HTR-8/SVneo (cell line): ENCODE measurements at regions not wholly inside any gene's neighbourhood (a gene's known extent, or its start where the extent isn't known, plus 50 kb on each side); places are given as distances from the start of the nearest gene placed in this dataset.

Experiments
- DNase-seq: peaks from one replicate; pipeline ENCODE4 v3.0.0; 2011; ENCODE audit warnings: low spot score, mixed read lengths; ENCODE audit not compliant: insufficient read length
- FAIRE-seq: peaks from 2 replicates; lab custom pipeline; 2011; peaks lifted over from hg19 to GRCh38; lab: Jason Lieb, UNC

DNA sequence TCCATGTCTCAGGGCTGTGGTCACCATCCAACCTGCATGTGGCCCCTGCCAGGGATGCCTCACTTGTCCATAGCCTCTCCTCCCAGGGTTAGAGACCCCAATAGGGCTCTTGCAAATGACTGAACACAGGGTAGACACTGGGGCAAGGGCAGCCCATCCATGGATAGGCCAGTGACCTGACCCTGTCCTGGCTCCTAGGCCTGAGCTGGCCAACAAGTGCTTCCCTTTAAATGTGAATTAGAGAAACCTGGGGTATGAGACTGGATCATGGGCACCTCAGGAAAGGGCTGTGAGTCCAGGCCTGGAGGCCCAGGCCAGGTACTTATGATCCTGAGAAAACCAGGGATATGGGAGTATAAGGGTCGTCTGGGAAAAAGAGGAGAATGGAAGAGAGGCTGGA is 64.5 kb downstream of the COPS8 start:
- no peak for DNase-seq
- FAIRE-seq: no peak

DNA sequence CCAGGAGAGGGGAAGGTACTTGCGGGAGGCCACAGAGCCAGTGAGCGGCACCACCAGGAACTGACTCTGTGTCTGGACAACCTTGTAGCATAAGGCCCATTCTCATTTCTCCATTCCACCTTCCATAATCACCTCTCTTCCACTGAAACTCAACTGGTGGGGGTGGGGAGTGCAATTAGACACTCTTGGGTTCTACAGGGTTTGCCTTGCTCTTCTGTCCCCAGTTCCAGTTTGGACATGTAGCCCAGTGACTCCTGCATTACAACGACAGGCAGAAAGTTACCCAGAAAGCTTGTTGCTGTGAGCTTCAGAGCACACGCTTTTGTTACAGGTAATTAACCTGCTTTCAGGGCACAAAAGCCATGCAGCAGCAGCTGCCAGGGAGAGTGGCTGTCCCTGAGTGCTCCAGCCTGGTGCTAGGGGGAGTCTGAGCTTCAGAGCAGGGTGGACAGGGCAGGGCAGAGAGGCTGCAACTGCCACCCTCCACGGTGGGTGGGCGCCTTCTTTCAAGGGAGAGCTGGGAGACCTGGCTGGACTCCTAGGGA is 65.2 kb downstream of the COPS8 start:
- DNase-seq (no peak), FAIRE-seq (no peak)

DNA sequence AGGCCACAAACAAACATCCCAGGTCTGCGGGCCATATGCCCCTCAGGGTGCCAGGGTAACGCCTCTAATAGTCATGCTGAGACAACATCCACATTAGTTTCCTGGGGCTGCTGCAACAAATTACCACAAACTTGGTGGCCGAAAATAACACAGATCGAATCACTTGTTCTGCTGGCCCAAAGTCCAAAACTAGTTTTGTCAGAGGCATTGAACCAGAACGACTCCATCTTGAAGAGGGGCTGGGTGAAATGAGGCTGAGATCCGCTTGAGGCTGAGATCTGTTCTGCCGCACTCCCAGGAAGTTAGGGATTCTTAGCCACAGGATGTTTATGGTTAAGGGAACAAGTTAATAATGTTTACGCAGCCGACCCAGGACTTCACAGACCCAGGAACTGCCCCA is 66.7 kb downstream of the COPS8 start:
- FAIRE-seq (no peak), DNase-seq (no peak)

GRCh38 chr2:237153181-237153580 is 67.5 kb downstream of the COPS8 start:
- DNase-seq: no peak
- FAIRE-seq: no peak

- DNase-seq (peak; percentile 42), FAIRE-seq (peak; percentile 9)
These were observed 68.5 kb downstream of the COPS8 start for GRCh38 chr2:237154082-237154638.

DNA sequence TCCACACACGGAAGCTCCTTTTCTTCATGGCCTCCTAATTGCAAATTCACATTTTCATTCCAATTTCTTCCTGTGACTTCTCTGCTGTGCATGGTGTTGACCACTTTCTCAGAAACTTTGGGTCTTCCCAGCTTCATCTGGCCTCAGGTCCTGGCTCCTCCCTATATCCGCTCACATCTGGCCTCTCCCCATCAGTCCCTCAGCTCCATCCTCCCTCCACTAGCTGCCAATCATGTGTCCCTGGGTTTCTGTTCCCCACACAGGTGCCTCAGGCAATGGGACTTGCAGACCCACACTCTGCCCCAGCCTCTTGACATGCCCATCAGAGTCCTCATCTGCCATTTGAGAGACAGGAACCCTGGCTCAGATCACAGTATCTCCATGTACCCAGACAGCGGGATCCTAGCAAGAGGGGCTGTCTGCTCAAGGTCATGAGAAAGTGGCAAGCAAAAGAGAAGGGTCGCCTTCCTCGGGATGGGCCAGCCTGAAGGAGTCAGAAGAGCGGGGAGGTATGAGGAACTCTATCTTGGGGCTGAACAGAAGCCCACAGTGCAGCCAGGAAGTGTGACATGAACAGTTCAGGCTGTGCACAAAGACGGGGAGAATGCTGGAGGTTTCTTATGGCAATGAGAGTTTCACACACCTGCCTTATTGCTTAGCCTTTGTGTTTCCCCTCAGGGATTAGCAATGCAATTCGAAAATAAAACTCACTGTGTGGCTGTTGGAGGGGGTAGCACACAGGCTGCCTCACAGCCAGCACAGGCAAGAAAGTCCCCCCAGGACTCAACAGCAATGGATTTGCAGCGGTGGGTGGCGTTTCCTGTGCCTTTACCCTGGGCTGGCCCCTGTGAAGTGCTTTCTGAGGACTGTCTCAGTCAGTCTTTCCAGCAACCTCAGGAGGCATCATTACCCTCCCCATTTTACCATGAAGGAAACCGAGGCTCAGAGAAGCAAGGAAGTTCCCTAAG is 69.5 kb downstream of the COPS8 start:
- no peak for FAIRE-seq
- no peak for DNase-seq

- FAIRE-seq (peak; percentile 63), DNase-seq (peak; percentile 49)
These were observed 70.6 kb downstream of the COPS8 start for GRCh38 chr2:237156031-237156856.

- DNase-seq: no peak
- FAIRE-seq: no peak
These were observed 71.4 kb downstream of the COPS8 start for GRCh38 chr2:237156857-237157779.

- FAIRE-seq (no peak), DNase-seq (no peak)
These were observed 72.1 kb downstream of the COPS8 start for GRCh38 chr2:237157780-237158102.

- no peak for FAIRE-seq
- no peak for DNase-seq
These were observed 72.5 kb downstream of the COPS8 start for GRCh38 chr2:237158194-237158593.

DNA sequence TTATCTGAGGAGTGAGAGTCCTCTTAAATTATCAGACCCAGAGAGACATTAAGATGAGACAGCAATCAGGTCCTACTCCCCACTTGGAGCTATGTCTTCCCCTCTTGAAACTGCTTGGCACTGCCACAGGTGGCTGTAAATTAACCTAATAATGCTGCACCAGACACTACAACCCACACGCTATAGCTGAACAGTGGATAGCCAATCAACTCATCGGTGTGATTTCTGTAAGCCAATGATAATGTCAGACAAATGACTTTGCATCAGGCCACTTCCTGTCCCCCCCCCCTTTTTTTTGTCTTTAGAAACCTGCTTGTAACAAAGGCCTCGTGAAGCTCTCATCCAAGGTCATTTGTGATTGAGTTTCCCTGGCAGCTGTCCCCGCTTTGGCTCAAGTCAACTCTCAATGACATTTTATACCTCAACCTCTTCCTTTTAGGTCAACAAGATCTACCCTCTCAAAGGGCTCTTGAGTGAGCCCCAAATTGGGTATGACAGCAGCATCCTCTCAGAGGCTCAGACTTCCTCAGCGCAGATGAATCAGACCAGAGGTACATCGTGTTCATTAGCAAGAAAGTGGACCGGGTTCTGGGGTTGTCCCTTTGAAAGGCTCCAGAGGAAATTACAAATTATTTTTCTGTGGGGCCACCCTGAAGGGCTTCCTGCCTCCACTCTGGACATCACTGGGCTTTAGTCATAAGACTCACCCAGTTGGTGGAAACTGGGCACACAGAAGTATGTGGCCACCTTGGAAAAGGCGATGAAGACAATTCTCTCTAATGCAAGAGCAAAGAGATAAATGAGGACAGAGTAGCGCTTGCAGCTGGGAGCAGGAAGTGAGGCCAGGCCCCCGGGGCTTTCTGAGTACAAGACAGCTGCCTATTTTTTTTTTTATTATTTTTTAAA is 73.6 kb downstream of the COPS8 start:
- FAIRE-seq (no peak), DNase-seq (no peak)

- DNase-seq (no peak), FAIRE-seq (no peak)
These were observed 74.7 kb downstream of the COPS8 start for GRCh38 chr2:237160271-237160919.

DNA sequence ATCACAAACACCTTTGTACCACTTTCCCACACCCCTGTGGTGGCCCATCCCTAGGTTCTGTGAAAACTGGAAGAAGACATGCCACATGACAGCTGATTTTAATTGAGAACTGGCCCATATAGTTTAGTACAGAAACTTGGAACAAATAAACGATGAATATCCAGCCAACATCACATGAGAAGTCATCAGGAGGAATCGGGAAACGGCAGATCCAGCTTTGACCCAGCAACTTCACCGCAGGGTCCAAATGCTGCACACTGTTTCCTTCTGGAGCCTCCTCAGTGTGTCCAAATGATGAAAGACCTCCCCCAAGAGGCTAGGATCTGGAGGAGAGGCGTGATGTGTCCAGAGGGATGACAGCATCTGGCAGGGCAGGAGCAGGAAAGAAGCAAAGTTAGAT is 75.5 kb downstream of the COPS8 start:
- DNase-seq: no peak
- no peak for FAIRE-seq

- no peak for FAIRE-seq
These were observed 77.3 kb downstream of the COPS8 start for GRCh38 chr2:237162959-237163358.

GRCh38 chr2:237164474-237165042 is 78.9 kb downstream of the COPS8 start:
- DNase-seq: no peak
- no peak for FAIRE-seq

More at GRCh38 chr2:237162959-237163358, 77.3 kb downstream of the COPS8 start:
- DNase-seq: no peak

DNA sequence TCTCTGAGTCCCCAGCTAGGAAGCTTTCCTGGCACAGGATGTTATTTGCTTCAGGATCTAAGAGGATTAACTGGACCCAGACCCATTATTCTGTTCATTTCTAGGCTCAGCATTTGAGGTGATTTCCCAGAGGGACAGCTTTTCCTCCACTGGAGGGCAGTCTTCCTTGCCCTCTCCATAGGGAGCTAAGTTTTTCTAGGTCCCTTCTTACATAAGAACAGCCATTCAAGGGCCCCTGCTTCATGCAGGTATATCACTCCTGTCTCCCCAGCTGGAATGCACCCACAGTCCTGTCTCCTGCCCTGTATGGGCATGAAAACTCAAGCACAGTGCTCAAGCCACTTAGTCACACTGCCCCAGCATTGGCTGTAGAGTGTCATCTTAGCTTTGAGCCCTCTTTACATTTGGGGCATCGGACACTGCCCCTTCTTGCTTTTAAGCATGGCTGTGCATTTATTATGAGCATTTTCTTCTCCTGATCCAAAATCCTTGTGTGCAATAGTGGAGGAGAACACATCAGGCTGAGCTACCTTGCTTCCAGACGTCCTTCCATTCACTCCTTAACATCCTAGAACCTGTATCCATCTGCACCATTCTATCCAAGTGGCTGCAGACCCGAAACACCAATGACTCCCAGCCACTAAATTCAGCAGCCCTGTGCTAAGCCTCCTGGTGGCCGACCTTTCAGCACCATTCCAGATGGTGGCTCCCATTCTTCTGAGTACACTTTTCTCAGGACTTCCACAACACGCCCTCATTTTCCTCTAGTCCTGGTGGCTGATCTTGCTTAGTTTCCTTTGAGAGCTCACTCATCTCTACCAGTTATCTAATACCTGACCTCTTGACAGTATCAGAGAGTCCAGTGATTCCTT is 80.0 kb downstream of the COPS8 start:
- FAIRE-seq (no peak), DNase-seq (peak; percentile 18)

GRCh38 chr2:237167038-237167437 is 81.3 kb downstream of the COPS8 start:
- DNase-seq (no peak), FAIRE-seq (no peak)
